ENCODE measurements at regions not wholly inside any gene's neighbourhood (a gene's known extent, or its start where the extent isn't known, plus 50 kb on each side); places are given as distances from the start of the nearest gene placed in this dataset.

DNA sequence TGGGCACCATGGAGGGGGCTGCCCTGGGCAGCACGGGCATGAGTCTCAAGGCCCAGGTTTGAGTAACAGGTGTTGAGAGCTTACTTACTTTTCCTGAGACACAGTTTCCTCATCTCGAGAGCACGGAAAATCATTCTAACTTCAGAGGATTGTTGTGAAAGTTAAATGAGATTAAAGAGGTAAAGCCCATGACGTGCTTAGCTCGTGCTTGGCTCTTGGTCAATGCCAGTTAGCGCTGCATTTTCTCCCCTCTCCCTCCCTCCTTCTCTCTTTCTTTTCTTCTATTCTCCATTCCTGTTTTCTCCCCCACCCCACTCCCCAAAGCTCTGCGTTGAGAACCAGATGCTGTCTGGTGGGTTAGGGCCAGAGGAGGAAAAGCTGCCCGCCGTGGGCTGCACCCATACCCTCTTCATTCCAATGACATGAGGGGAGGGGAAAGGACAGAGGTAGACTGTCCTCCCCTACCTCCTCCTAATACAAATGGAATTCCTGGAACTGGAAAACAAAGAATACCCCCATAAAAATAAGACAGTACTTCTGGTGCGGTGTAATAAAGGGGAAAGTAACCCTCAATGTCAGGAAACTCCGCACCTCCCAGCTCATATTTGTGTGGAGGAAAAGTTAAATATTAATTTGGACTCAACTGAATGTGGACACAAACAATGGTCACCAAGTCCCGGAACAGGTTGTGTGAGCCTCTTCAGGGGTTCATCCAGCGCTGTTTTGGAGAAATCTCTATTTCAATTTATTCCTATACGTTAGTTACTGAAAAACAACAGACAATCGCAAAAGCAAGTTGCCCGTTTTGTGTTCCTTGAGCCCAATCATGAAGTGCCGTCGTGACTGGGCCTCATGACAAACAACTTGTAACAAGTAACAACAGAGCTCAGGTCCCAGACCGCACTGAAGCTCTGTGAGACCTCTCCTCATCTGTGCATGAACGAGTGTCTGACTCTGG, 54.8 kb upstream of the B3GAT1 start:
- Histone ChIP-seq H3K27me3 (ENCODE audit: insufficient read depth, poor library complexity, severe bottlenecking) (peaks cover 46% of the 10 kb centered on the region), H3K36me3 (ENCODE audit: low read depth) (no peaks in the 10 kb centered on the region), H3K9me3 (ENCODE audit: severe bottlenecking) (no peaks in the 10 kb centered on the region), H3K4me1 (ENCODE audit: insufficient read depth, poor library complexity, severe bottlenecking) (no peaks in the 10 kb centered on the region), H3K4me3 (ENCODE audit: severe bottlenecking) (no peak overlapping the region), H3K27ac (ENCODE audit: poor library complexity, severe bottlenecking) (no peak overlapping the region)
- ATAC-seq (ENCODE audit: low read depth), result no peak
- DNase-seq (ENCODE audit: low spot score), result no peak
- TF ChIP-seq, protein P1, sequence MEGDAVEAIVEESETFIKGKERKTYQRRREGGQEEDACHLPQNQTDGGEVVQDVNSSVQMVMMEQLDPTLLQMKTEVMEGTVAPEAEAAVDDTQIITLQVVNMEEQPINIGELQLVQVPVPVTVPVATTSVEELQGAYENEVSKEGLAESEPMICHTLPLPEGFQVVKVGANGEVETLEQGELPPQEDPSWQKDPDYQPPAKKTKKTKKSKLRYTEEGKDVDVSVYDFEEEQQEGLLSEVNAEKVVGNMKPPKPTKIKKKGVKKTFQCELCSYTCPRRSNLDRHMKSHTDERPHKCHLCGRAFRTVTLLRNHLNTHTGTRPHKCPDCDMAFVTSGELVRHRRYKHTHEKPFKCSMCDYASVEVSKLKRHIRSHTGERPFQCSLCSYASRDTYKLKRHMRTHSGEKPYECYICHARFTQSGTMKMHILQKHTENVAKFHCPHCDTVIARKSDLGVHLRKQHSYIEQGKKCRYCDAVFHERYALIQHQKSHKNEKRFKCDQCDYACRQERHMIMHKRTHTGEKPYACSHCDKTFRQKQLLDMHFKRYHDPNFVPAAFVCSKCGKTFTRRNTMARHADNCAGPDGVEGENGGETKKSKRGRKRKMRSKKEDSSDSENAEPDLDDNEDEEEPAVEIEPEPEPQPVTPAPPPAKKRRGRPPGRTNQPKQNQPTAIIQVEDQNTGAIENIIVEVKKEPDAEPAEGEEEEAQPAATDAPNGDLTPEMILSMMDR (IDR thresholded peaks at IDR 0.05; ENCODE audit: poor library complexity, severe bottlenecking), result no peak

DNA sequence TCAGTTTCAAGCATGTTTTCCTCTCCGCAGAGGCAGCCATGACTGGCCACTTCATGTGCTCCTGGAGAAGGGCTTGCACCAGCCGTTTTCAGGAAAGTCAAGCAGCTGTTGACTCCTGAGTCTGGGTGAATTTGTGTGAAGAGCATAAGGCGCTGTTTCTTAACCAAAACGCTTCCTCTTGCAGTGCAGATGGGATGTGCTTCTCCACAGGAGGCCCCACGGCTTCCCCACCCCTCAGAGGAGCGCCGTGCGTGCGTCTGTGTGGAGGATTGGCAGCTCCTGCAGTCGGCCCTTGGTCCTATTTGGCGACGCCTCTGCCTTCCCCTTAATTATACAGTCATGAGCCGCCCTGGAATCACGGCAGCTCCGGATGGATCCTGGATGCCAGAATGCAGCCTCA, 54.1 kb upstream of the B3GAT1 start:
- Histone ChIP-seq H3K4me1 (ENCODE audit: insufficient read depth, poor library complexity, severe bottlenecking) (no peaks in the 10 kb centered on the region), H3K36me3 (ENCODE audit: low read depth) (no peaks in the 10 kb centered on the region), H3K4me3 (ENCODE audit: severe bottlenecking) (no peak overlapping the region), H3K9me3 (ENCODE audit: severe bottlenecking) (no peaks in the 10 kb centered on the region), H3K27ac (ENCODE audit: poor library complexity, severe bottlenecking) (no peak overlapping the region), H3K27me3 (ENCODE audit: insufficient read depth, poor library complexity, severe bottlenecking) (peaks cover 40% of the 10 kb centered on the region)
- TF ChIP-seq, protein P1 (IDR thresholded peaks at IDR 0.05; ENCODE audit: poor library complexity, severe bottlenecking), result no peak
- DNase-seq (ENCODE audit: low spot score) (no peak), ATAC-seq (ENCODE audit: low read depth) (no peak)

DNA sequence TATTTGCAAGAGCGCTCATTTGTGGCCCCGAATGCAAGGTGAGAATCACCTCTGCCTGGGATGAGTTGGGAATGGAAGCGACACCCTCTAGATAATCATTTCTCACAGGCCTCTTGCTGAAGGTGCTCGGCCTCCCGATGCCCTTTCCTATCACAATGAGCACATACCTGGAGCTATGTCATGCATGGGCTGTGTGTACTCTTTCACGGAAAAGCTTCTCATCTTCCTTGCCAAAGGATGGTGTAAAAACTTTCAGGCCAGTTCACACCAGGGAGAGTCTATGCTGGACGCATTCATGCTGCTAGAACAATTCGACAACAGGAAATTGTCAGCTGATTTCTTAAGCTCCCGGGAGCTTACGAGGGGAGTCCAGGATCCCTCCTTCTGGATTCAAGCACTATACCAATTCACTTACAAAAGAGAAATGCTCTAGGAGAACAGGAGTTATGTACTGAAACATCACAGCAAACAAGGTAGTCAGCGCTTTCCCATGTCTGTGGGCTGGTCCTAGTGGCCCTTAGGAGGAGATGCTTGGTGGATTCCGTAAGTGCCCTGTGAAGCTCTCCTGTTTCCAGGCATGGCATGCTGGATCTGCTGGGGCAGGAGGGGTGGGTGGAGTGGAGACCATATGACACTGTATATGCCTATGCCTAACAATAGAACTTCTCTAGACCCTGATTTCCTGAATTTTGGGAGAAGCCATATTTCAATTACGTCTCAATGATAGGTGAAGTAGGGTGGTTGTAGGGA, 53.1 kb upstream of the B3GAT1 start:
- TF ChIP-seq, protein P1 (IDR thresholded peaks at IDR 0.05; ENCODE audit: poor library complexity, severe bottlenecking), result no peak
- no peak overlapping the region for H3K27ac ChIP-seq (ENCODE audit: poor library complexity, severe bottlenecking)
- H3K27me3 ChIP-seq (ENCODE audit: insufficient read depth, poor library complexity, severe bottlenecking), result peaks cover 35% of the 10 kb centered on the region
- no peaks in the 10 kb centered on the region for H3K9me3 ChIP-seq (ENCODE audit: severe bottlenecking)
- ATAC-seq (ENCODE audit: low read depth) (no peak), DNase-seq (ENCODE audit: low spot score) (no peak)
- H3K36me3 ChIP-seq (ENCODE audit: low read depth), result no peaks in the 10 kb centered on the region
- no peaks in the 10 kb centered on the region for H3K4me1 ChIP-seq (ENCODE audit: insufficient read depth, poor library complexity, severe bottlenecking)
- no peak overlapping the region for H3K4me3 ChIP-seq (ENCODE audit: severe bottlenecking)

DNA sequence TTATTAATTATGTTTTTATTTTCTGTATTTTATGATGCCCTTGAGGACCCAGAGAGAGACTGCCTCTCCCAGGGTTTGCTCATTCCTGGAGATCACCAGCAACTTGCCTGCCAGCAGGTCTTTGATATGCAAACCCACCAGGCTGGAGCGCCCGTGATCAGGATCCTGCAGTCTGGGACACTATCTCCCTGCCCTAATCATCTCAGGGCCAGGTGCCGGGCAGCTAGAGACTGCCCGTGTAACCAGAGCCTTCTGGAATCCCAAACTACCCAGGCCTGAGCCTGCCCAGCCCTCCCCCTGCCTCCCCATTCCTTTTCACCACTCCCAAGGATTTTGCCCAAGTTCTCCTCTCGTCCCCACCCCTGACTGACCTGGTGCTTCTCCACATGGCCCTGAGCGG, 52.2 kb upstream of the B3GAT1 start:
- ATAC-seq (ENCODE audit: low read depth) (no peak), DNase-seq (ENCODE audit: low spot score) (no peak)

More for the DNA sequence above, 52.2 kb upstream of the B3GAT1 start:
- peaks cover 35% of the 10 kb centered on the region for H3K27me3 ChIP-seq (ENCODE audit: insufficient read depth, poor library complexity, severe bottlenecking)
- no peak overlapping the region for H3K27ac ChIP-seq (ENCODE audit: poor library complexity, severe bottlenecking)
- no peaks in the 10 kb centered on the region for H3K4me1 ChIP-seq (ENCODE audit: insufficient read depth, poor library complexity, severe bottlenecking)
- TF ChIP-seq, protein P1 (IDR thresholded peaks at IDR 0.05; ENCODE audit: poor library complexity, severe bottlenecking), result no peak
- H3K36me3 ChIP-seq (ENCODE audit: low read depth), result no peaks in the 10 kb centered on the region
- H3K9me3 ChIP-seq (ENCODE audit: severe bottlenecking), result no peaks in the 10 kb centered on the region
- no peak overlapping the region for H3K4me3 ChIP-seq (ENCODE audit: severe bottlenecking)
